OCI-LY1 (cell line): ENCODE measurements at regions not wholly inside any gene's neighbourhood (a gene's known extent, or its start where the extent isn't known, plus 50 kb on each side); places are given as distances from the start of the nearest gene placed in this dataset.

Experiments used
- H2AFZ ChIP-seq: fragments of 200-600 bp; sonication (generic), shearing (Covaris generic); 2 replicates; pipeline ENCODE4 v1.6.0; 2014; ENCODE audit warnings: antibody characterized with exemption, mild to moderate bottlenecking, low read length
- H3F3A ChIP-seq: fragments of 200-600 bp; sonication (generic), shearing (Covaris generic); 2 replicates; pipeline ENCODE4 v1.6.0; 2014; ENCODE audit warnings: mild to moderate bottlenecking, antibody characterized with exemption, low read length, moderate library complexity; ENCODE audit not compliant: insufficient read depth
- H3K27ac ChIP-seq: fragments of 200-600 bp; sonication (generic); 2 replicates; pipeline ENCODE4 v1.5.1; 2014; ENCODE audit warnings: low read length, mixed run types, mild to moderate bottlenecking, low read depth; ENCODE audit not compliant: poor library complexity, severe bottlenecking
- H3K27me3 ChIP-seq: fragments of 200-600 bp; sonication (generic); 2 replicates; pipeline ENCODE4 v1.6.0; 2014; ENCODE audit warnings: antibody characterized with exemption, mild to moderate bottlenecking, low read length, moderate library complexity; ENCODE audit not compliant: insufficient read depth
- H3K36me3 ChIP-seq: fragments of 200-600 bp; sonication (generic); 2 replicates; pipeline ENCODE4 v1.6.1; 2014; ENCODE audit warnings: mild to moderate bottlenecking, antibody characterized with exemption, low read length, moderate library complexity, mixed read lengths; ENCODE audit not compliant: insufficient read depth
- H3K4me1 ChIP-seq: fragments of 200-600 bp; sonication (generic); 2 replicates; pipeline ENCODE4 v1.5.1; 2014; ENCODE audit warnings: mild to moderate bottlenecking, low read length, moderate library complexity; ENCODE audit not compliant: insufficient read depth, severe bottlenecking
- H3K4me2 ChIP-seq: fragments of 200-600 bp; sonication (generic), shearing (Covaris generic); 2 replicates; pipeline ENCODE4 v1.6.1; 2014; ENCODE audit warnings: low read length
- H3K4me3 ChIP-seq: fragments of 200-600 bp; sonication (generic); 2 replicates; pipeline ENCODE4 v1.5.1; 2014; ENCODE audit warnings: low read length, low read depth, mild to moderate bottlenecking, mixed read lengths; ENCODE audit not compliant: poor library complexity, severe bottlenecking
- H3K79me2 ChIP-seq: fragments of 200-600 bp; shearing (Covaris generic); 2 replicates; pipeline ENCODE4 v1.6.1; 2016; ENCODE audit warnings: mixed run types, low read length, mixed read lengths; ENCODE audit not compliant: insufficient read depth
- H3K9ac ChIP-seq: fragments of 200-600 bp; sonication (generic), shearing (Covaris generic); 2 replicates; pipeline ENCODE4 v1.6.1; 2014; ENCODE audit warnings: mild to moderate bottlenecking, low read length, mixed read lengths
- H3K9me2 ChIP-seq: fragments of 200-600 bp; sonication (generic), shearing (Covaris generic); 2 replicates; pipeline ENCODE4 v1.6.1; 2014; ENCODE audit warnings: low read depth, mild to moderate bottlenecking, low read length, mixed read lengths
- H3K9me3 ChIP-seq: fragments of 200-600 bp; shearing (Covaris generic); 2 replicates; pipeline ENCODE4 v1.6.1; 2014; ENCODE audit warnings: low read length, mixed read lengths
- H4K20me1 ChIP-seq: fragments of 200-600 bp; sonication (generic), shearing (Covaris generic); 2 replicates; pipeline ENCODE4 v1.6.0; 2016; ENCODE audit warnings: mild to moderate bottlenecking, low read length; ENCODE audit not compliant: insufficient read depth
- EZH2 ChIP-seq: fragments of 200-600 bp; sonication (generic), shearing (Covaris generic); IDR thresholded peaks from 2 replicates; pipeline ENCODE4 v1.8.0; 2017; ENCODE audit warnings: borderline replicate concordance, mixed run types, mild to moderate bottlenecking, antibody characterized with exemption, low read length, moderate library complexity, mixed read lengths
- TF ChIP-seq, protein P1 (sequence below): fragments of 200-600 bp; sonication (generic), shearing (Covaris generic); IDR thresholded peaks from 2 replicates; pipeline ENCODE4 v1.5.1; 2017; ENCODE audit warnings: mild to moderate bottlenecking, antibody characterized with exemption, low read length, moderate library complexity, mixed read lengths

DNA sequence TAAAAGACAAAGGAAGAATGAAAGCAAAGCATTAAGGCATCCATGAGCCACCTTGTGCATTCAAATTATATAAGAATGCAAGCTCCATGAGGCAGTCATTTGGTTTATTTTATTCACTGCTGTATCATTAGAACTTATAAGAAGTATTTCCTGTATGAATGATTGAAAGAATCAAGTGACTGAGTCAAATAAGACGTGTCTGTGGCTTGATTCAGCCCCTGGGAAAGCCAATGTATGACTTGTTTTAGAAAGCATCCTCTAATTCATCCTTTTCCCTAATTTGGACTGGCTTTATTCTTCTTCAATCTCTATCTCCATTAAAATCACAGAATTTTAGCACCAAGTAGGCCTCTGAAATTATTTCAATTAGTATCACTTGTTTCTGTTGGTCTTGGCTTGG, 461.1 kb downstream of the LPIN1 start:
- Histone ChIP-seq H2AFZ (no peak overlapping the region), H3K27me3 (no peaks in the 10 kb centered on the region), H3K4me2 (no peak overlapping the region), H3K4me3 (no peak overlapping the region), H3K9ac (no peak overlapping the region), H3F3A (no peaks in the 10 kb centered on the region), H3K9me2 (no peaks in the 10 kb centered on the region), H3K4me1 (no peaks in the 10 kb centered on the region), H3K27ac (no peak overlapping the region), H3K79me2 (no peaks in the 10 kb centered on the region), H3K36me3 (no peaks in the 10 kb centered on the region), H4K20me1 (no peaks in the 10 kb centered on the region), H3K9me3 (0 out of 2 replicates have a peak, but pooled peaks cover 2% of the 10 kb centered on the region)
- TF ChIP-seq EZH2 = no peak
- TF ChIP-seq, protein P1, sequence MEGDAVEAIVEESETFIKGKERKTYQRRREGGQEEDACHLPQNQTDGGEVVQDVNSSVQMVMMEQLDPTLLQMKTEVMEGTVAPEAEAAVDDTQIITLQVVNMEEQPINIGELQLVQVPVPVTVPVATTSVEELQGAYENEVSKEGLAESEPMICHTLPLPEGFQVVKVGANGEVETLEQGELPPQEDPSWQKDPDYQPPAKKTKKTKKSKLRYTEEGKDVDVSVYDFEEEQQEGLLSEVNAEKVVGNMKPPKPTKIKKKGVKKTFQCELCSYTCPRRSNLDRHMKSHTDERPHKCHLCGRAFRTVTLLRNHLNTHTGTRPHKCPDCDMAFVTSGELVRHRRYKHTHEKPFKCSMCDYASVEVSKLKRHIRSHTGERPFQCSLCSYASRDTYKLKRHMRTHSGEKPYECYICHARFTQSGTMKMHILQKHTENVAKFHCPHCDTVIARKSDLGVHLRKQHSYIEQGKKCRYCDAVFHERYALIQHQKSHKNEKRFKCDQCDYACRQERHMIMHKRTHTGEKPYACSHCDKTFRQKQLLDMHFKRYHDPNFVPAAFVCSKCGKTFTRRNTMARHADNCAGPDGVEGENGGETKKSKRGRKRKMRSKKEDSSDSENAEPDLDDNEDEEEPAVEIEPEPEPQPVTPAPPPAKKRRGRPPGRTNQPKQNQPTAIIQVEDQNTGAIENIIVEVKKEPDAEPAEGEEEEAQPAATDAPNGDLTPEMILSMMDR = no peak

DNA sequence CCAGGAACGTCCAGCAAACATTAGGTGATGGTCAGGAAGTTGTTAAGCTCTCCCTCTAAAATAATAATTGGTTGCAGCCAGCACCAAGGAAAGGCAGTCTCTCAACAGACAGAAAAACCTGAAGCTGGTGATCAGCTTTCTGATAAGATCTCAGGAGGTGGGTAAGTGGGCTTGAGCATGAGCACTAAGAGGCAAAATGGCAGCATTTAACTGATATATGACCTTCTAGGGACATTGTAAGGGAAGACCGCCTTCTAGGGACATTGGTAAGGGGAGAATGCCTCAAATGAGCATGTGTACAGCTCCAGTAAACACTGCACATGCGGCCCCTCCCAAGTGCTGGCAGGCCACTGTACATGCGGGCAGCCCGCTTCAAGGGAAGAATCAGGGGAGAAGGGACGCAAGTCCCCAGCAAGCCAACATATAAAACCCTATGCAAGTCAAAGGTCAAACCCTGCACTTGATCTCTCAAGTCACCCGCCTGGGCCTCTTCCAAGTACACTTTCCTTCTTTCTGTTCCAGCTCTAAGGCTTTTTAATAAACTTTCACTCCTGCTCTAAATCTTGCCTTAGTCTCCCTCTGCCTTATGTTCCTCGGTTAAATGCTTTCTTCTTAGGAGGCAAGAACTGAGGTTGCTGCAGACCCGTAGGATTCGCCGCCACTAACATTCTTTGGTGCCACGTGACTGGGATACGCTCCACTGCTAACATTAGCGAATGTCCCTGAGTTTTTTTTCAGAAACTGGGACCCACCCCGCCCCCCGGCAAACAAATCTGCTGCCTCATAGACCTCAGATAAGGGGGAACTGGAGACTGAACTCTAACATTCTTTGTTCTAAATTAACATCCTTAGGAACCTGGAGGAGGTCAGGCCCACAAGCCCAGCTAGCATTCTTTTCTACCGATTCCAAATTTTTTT, 463.8 kb downstream of the LPIN1 start:
- no peaks in the 10 kb centered on the region for H3K9me2 ChIP-seq
- H4K20me1 ChIP-seq = no peaks in the 10 kb centered on the region
- no peaks in the 10 kb centered on the region for H3F3A ChIP-seq
- H3K4me2 ChIP-seq = no peak overlapping the region
- H3K36me3 ChIP-seq = no peaks in the 10 kb centered on the region
- no peak for TF ChIP-seq EZH2
- TF ChIP-seq, protein P1 = no peak
- no peak overlapping the region for H2AFZ ChIP-seq
- H3K9ac ChIP-seq = no peak overlapping the region
- H3K9me3 ChIP-seq = 0 out of 2 replicates have a peak, but pooled peaks cover under 1% of the 10 kb centered on the region
- H3K27ac ChIP-seq = no peak overlapping the region
- H3K27me3 ChIP-seq = no peaks in the 10 kb centered on the region
- H3K79me2 ChIP-seq = no peaks in the 10 kb centered on the region
- H3K4me1 ChIP-seq = no peaks in the 10 kb centered on the region
- no peak overlapping the region for H3K4me3 ChIP-seq

DNA sequence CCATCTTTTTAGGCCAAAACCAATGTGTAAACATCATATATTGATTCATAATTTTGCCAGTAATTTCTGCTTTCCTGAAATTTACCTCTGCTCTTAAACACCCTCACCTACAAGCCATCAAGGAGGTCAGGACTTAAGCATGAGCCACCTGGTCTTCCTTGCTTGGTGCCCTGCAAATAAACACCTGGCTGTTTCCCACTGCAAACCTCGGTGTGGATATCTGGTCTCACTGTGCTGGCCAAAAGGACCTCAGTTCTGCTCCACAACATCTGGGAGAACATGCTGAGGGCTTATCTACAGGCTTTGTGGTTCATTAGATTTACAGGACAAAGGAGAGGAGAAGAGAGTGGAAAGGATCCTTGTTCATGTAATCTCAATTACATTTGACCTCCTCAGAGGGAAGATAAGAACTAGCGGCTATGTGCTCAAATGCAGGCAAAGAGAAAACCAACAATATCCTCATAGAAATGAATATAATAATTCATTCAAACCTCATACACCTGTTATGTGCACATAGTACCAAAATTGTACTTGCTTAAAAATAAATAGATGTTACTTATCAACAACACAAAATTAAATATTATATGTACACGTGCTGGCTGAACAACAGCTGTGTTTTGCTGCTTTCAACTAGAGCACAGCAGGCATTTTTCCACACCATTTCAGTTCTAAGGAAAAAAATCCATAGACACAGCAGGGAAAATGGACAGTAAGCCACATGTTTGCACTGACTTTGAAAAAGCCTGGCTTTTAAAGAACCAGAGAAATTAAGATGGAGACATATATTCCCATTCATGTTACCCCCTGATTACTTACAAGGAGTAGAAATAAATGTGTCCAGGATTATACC, 465.1 kb downstream of the LPIN1 start:
- Histone ChIP-seq H3K27ac (no peak overlapping the region), H3K79me2 (no peaks in the 10 kb centered on the region), H3F3A (no peaks in the 10 kb centered on the region), H3K27me3 (no peaks in the 10 kb centered on the region), H3K36me3 (no peaks in the 10 kb centered on the region), H3K9me3 (no peaks in the 10 kb centered on the region), H3K9me2 (no peaks in the 10 kb centered on the region), H3K4me2 (no peak overlapping the region), H2AFZ (no peak overlapping the region), H3K4me3 (no peak overlapping the region), H3K9ac (no peak overlapping the region), H3K4me1 (no peaks in the 10 kb centered on the region), H4K20me1 (no peaks in the 10 kb centered on the region)
- TF ChIP-seq, protein P1 = no peak
- TF ChIP-seq EZH2 = no peak
